ENCODE measurements at regions not wholly inside any gene's neighbourhood (a gene's known extent, or its start where the extent isn't known, plus 50 kb on each side); places are given as distances from the start of the nearest gene placed in this dataset.
"Not testable (repeated sequence)": the region's sequence is repeated elsewhere in the genome, so short reads cannot be mapped to it uniquely, and the experiment has no call there.

- TF ChIP-seq GABPA (IDR thresholded peaks at IDR 0.05; ENCODE audit: low read depth), result no peak
- no peak for TF ChIP-seq SPI1 (IDR thresholded peaks at IDR 0.05; ENCODE audit: borderline replicate concordance, low read depth)
- TF ChIP-seq, protein P1, sequence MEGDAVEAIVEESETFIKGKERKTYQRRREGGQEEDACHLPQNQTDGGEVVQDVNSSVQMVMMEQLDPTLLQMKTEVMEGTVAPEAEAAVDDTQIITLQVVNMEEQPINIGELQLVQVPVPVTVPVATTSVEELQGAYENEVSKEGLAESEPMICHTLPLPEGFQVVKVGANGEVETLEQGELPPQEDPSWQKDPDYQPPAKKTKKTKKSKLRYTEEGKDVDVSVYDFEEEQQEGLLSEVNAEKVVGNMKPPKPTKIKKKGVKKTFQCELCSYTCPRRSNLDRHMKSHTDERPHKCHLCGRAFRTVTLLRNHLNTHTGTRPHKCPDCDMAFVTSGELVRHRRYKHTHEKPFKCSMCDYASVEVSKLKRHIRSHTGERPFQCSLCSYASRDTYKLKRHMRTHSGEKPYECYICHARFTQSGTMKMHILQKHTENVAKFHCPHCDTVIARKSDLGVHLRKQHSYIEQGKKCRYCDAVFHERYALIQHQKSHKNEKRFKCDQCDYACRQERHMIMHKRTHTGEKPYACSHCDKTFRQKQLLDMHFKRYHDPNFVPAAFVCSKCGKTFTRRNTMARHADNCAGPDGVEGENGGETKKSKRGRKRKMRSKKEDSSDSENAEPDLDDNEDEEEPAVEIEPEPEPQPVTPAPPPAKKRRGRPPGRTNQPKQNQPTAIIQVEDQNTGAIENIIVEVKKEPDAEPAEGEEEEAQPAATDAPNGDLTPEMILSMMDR (IDR thresholded peaks at IDR 0.05; ENCODE audit: insufficient read depth, low read length), result no peak
- TF ChIP-seq, protein P2, sequence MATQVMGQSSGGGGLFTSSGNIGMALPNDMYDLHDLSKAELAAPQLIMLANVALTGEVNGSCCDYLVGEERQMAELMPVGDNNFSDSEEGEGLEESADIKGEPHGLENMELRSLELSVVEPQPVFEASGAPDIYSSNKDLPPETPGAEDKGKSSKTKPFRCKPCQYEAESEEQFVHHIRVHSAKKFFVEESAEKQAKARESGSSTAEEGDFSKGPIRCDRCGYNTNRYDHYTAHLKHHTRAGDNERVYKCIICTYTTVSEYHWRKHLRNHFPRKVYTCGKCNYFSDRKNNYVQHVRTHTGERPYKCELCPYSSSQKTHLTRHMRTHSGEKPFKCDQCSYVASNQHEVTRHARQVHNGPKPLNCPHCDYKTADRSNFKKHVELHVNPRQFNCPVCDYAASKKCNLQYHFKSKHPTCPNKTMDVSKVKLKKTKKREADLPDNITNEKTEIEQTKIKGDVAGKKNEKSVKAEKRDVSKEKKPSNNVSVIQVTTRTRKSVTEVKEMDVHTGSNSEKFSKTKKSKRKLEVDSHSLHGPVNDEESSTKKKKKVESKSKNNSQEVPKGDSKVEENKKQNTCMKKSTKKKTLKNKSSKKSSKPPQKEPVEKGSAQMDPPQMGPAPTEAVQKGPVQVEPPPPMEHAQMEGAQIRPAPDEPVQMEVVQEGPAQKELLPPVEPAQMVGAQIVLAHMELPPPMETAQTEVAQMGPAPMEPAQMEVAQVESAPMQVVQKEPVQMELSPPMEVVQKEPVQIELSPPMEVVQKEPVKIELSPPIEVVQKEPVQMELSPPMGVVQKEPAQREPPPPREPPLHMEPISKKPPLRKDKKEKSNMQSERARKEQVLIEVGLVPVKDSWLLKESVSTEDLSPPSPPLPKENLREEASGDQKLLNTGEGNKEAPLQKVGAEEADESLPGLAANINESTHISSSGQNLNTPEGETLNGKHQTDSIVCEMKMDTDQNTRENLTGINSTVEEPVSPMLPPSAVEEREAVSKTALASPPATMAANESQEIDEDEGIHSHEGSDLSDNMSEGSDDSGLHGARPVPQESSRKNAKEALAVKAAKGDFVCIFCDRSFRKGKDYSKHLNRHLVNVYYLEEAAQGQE (IDR thresholded peaks at IDR 0.05; ENCODE audit: insufficient replicate concordance, low read depth), result no peak
- TF ChIP-seq POLR2AphosphoS5 (IDR thresholded peaks at IDR 0.05; ENCODE audit: low read depth), result no peak
- Histone ChIP-seq H3K27me3 (ENCODE audit: insufficient read depth, poor library complexity, severe bottlenecking) (no peaks in the 10 kb centered on the region), H3K27ac (replicated peaks) (no peak overlapping the region), H3K4me3 (replicated peaks; ENCODE audit: insufficient read depth, low read length) (no peak overlapping the region)
- no peak for DNase-seq (ENCODE audit: low read depth in 1 of 2, low spot score in 1 of 2)
Observed at GRCh38 chr4:117156806-117157205, 71.4 kb upstream of the TRAM1L1 start.

GRCh38 chr4:117157360-117157759 is 72.0 kb upstream of the TRAM1L1 start:
- no peak for DNase-seq (ENCODE audit: low read depth in 1 of 2, low spot score in 1 of 2)
- Histone ChIP-seq H3K27ac (replicated peaks) (no peak overlapping the region), H3K4me3 (replicated peaks; ENCODE audit: insufficient read depth, low read length) (no peak overlapping the region), H3K27me3 (ENCODE audit: insufficient read depth, poor library complexity, severe bottlenecking) (no peaks in the 10 kb centered on the region)
- no peak for TF ChIP-seq POLR2AphosphoS5 (IDR thresholded peaks at IDR 0.05; ENCODE audit: low read depth)
- TF ChIP-seq GABPA (IDR thresholded peaks at IDR 0.05; ENCODE audit: low read depth), result no peak
- TF ChIP-seq, protein P1 (IDR thresholded peaks at IDR 0.05; ENCODE audit: insufficient read depth, low read length), result no peak
- TF ChIP-seq SPI1 (IDR thresholded peaks at IDR 0.05; ENCODE audit: borderline replicate concordance, low read depth), result no peak
- TF ChIP-seq, protein P2 (IDR thresholded peaks at IDR 0.05; ENCODE audit: insufficient replicate concordance, low read depth), result no peak

GRCh38 chr4:117162976-117163375 is 77.6 kb upstream of the TRAM1L1 start:
- Histone ChIP-seq H3K4me3 (replicated peaks; ENCODE audit: insufficient read depth, low read length) (no peak overlapping the region), H3K27ac (replicated peaks) (no peak overlapping the region), H3K27me3 (ENCODE audit: insufficient read depth, poor library complexity, severe bottlenecking) (no peaks in the 10 kb centered on the region)
- TF ChIP-seq POLR2AphosphoS5 (IDR thresholded peaks at IDR 0.05; ENCODE audit: low read depth), result no peak
- TF ChIP-seq SPI1 (IDR thresholded peaks at IDR 0.05; ENCODE audit: borderline replicate concordance, low read depth), result no peak
- TF ChIP-seq, protein P1 (IDR thresholded peaks at IDR 0.05; ENCODE audit: insufficient read depth, low read length), result no peak
- no peak for DNase-seq (ENCODE audit: low read depth in 1 of 2, low spot score in 1 of 2)

DNA sequence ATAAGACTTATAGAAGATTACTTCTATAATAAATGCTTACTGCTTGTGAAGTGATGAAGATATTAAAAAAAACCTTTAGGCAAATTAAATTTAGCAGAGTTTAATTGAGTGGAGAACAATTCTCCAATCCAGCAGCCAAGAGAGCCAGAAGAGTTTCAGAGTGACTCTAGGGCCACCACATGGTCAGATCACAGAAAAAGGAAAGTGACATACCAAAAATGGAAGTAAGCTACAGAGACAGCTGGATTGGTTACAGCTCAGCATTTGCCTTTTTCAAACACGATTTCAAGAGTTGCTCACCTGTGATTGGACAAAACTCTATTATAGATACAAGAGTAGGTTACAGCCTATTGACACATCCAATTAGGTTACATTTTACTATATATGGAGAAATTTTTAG is 79.0 kb upstream of the TRAM1L1 start:
- no peak for DNase-seq (ENCODE audit: low read depth in 1 of 2, low spot score in 1 of 2)
- H3K27me3 ChIP-seq (ENCODE audit: insufficient read depth, poor library complexity, severe bottlenecking), result no peaks in the 10 kb centered on the region
- no peak overlapping the region for H3K27ac ChIP-seq (replicated peaks)
- no peak overlapping the region for H3K4me3 ChIP-seq (replicated peaks; ENCODE audit: insufficient read depth, low read length)
- TF ChIP-seq SPI1 (IDR thresholded peaks at IDR 0.05; ENCODE audit: borderline replicate concordance, low read depth), result no peak
- TF ChIP-seq, protein P2 (IDR thresholded peaks at IDR 0.05; ENCODE audit: insufficient replicate concordance, low read depth), result no peak
- TF ChIP-seq, protein P1 (IDR thresholded peaks at IDR 0.05; ENCODE audit: insufficient read depth, low read length), result no peak
- TF ChIP-seq POLR2AphosphoS5 (IDR thresholded peaks at IDR 0.05; ENCODE audit: low read depth), result no peak
- no peak for TF ChIP-seq GABPA (IDR thresholded peaks at IDR 0.05; ENCODE audit: low read depth)

DNA sequence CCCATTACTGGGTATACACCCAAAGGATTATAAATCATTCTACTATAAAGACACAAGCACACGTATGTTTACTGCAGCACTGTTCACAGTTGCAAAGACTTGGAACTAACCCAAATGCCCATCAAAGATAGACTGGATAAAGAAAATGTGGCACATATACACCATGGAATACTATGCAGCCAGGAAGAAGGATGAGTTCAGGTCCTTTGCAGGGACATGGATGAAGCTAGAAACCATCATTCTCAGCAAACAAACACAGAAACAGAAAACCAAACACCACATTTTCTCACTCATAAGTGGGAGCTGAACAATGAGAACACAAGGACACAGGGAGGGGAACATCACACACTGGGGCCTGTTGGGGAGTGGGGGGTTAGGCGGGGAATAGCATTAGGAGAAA is 90.0 kb upstream of the TRAM1L1 start:
- H3K4me3 ChIP-seq (replicated peaks; ENCODE audit: insufficient read depth, low read length); H3K27me3 ChIP-seq (ENCODE audit: insufficient read depth, poor library complexity, severe bottlenecking); DNase-seq (ENCODE audit: low read depth in 1 of 2, low spot score in 1 of 2); H3K27ac ChIP-seq (replicated peaks): not testable (repeated sequence)
